ENCODE measurements at regions not wholly inside any gene's neighbourhood (a gene's known extent, or its start where the extent isn't known, plus 50 kb on each side); places are given as distances from the start of the nearest gene placed in this dataset.
"Not testable (repeated sequence)": the region's sequence is repeated elsewhere in the genome, so short reads cannot be mapped to it uniquely, and the experiment has no call there.

DNA sequence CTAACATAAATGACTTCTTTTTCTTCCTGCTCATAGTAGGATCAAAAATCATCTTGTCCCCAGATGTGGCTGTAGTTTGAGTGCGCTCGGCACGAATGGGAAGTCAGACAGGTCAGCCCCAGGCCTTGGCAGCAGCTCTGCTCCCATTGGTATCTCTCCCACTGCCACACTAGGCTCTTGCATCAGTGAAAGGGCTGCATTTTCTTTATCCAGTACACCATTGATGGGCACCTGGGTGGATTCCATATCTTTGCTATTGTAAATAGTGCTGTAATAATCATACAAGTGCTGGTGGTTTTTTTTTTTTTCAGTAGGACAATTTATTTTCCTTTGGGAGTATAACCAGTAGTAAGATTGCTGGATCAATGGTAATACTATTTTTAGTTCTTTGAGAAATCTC, 865.5 kb downstream of the CCDC85A start:
- DNase-seq = no peak

- no peak for DNase-seq
Measured at GRCh38 chr2:57050007-57050406, 866.2 kb downstream of the CCDC85A start.

DNA sequence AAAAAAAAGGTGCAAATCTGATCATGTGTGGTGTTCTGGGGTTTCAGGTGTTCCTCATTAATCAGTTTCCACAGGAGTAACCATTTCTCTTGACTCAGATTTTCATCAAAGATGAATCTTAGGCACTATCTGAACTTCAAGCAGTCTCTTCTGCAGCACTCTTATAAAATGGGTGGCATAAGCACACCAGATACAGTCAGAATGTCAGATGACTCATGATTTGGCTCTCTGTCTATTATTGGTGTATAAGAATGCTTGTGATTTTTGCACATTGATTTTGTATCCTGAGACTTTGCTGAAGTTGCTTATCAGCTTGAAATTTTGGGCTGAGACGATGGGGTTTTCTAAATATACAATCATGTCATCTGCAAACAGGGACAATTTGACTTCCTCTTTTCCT, 882.5 kb downstream of the CCDC85A start:
- DNase-seq = not testable (repeated sequence)

DNA sequence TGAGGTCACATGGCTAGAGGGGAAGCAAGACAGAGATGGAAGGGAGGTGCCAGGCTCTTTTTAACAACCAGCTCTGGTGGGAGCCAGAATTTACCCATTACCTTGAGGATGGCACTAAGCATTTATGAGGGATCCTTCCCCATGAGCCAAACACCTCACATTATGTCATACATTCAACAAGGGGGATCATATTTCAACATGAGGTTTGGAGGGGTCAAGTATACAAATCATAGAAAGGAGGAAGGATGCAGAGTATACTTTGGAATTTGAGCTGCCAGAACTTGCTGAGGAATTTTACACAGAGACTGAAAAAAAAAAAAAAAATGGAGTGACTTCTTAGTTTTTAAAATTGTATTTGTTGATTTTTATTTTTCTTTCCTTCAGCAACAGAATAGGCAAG, 891.4 kb downstream of the CCDC85A start:
- DNase-seq = no peak

GRCh38 chr2:57080035-57080434, 896.2 kb downstream of the CCDC85A start:
- DNase-seq = no peak

DNA sequence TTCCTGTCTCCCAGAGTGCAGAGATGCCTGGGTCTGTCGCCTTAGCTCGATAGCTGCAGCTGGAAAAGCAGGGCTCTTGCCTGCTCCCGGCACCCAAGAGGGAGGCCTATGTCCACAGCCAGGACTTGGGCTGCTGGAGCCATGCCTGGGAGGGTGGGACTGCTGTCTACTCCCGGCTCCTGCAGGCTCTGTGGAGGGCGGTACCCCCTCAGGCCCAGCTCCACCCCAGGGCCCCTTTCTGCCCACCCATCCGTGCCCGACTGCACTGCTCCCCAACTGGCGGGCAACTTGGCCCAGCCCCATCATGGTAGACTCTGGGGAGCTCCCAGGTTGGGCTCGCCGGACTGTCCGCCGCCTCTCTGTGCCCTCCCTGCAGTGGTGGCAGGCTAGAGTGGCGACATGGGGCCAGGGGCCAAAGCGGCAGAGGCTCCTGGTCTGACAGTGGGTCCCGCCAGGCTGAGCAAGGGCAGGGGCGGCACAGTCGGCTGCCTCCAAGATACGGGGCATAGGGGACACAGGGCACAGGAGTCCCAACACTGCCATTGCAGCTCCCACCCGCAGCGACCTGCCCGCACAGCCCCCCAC, 901.0 kb downstream of the CCDC85A start:
- no peak for DNase-seq

- DNase-seq = no peak
Measured at GRCh38 chr2:57093020-57093419, 909.2 kb downstream of the CCDC85A start.

- no peak for DNase-seq
Measured at GRCh38 chr2:57097855-57098254, 914.1 kb downstream of the CCDC85A start.

- no peak for DNase-seq
Measured at GRCh38 chr2:57100436-57100835, 916.6 kb downstream of the CCDC85A start.

DNA sequence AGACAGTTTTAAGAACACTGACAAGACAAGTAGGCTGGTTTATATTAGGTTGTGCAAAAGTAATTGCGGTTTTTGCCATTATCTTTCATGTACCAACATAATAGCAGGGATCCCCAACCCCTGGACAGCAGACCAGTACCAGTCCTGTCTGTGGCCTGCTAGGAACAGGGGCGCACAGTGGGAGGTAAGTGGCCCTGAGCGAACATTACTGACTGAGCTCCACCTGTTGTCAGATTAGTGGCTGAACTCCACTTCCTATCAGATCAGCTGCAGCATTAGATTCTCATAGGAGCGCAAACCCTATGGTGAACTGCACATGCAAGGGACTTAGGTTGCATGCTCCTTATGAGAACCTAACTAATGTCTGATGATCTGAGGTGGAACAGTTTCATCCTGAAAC, 921.9 kb downstream of the CCDC85A start:
- DNase-seq = no peak

GRCh38 chr2:57107353-57107752, 923.6 kb downstream of the CCDC85A start:
- DNase-seq = no peak

DNA sequence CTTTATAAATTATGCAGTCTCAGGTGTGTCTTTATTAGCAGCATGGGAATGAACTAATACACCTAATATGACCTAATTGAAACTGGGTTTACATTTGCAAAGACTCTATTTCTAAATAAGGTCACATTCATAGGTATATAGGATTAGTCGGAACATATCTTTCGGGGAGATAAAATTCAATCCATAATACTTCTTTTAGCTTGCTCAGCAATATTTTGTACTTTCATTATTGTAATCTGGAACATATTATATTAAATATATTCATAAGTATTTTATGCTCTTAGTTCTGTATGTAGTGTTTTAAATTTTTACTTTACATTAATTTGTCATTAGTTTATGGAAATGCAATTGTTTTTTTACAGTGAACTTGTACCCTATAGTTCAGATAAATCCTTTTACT, 927.7 kb downstream of the CCDC85A start:
- no peak for DNase-seq

GRCh38 chr2:57119141-57119540, 927.5 kb upstream of the VRK2 start:
- no peak for DNase-seq

GRCh38 chr2:57126410-57126809, 920.2 kb upstream of the VRK2 start:
- no peak for DNase-seq

DNA sequence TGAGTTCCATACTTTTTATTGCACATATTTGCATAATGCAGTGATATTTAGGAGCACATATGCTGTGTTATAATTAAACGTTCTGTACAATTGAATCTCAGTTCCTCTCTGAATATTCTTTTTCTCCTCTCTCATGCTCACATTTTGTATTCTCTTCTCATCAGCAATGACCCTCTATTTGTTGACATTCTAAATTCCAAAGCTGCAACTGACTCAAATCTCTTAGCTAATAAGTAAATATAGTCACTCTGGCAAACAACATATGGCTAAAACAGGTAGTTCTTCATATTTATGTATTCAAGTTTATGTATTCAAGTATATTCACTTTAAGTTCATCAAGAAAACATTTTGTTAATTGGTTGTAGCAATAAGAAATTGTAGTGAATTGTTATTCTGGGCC, 907.4 kb upstream of the VRK2 start:
- DNase-seq = no peak

GRCh38 chr2:57141269-57141668, 905.3 kb upstream of the VRK2 start:
- no peak for DNase-seq

GRCh38 chr2:57146951-57147350, 899.7 kb upstream of the VRK2 start:
- DNase-seq = no peak

DNA sequence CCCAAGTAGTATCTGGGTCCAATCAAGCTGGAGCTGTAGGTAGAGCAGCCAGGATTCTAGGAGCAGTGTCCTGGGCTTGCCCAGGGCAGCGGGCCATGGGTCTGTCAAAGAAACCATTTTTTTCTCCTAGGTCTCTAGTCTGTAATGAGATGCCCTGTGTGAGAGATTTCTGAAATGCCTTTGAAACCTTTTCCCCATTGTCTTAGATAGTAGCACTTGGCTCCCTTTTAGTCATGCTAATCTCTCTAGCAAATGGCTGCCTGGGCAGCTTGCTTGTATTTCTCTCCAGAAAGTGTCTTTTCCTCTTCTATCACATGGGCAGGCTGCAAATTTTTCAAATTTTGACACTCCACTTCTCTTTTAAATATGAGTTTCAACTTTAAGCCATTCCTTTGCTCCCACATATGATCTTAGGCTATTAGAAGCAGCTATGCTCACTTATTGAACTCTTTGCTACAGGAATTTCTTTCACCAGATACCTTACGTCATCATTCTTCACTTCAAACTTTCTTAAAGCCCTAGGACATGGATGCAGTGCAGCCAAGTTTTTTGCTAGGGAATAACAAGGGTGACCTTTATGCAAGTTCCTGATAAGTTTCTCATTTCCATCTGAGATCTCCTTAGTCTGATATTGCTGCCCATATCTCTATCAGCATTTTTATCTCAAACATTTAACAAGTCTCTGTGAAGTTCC, 890.2 kb upstream of the VRK2 start:
- DNase-seq = no peak

GRCh38 chr2:57160976-57161375, 885.6 kb upstream of the VRK2 start:
- DNase-seq = no peak

- DNase-seq = no peak
Measured at GRCh38 chr2:57177176-57177575, 869.4 kb upstream of the VRK2 start.

DNA sequence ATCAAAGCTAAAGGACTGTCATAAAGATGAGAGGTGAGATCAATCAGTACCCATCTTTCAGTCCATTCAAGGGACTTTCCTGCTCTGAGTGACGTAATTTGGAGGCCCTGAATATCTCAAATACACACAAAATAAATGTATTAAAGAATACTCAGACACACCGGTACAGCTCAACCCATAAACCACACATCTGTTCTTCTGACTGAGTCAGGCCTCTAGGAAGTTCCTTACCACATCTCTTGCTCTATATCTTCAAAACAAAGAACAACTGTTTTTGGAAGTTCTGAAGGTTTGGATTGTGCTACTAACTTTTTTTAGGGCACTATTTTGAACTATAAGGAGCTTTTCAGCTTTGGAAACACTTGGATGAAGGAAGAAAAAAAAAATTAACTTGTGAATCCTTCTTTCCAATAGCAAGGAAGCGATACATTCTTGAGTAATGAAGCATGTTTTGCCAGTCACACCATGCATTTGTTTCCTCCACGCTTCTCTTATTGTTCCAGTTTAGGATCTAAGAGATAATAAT, 866.5 kb upstream of the VRK2 start:
- DNase-seq = no peak

- no peak for DNase-seq
Measured at GRCh38 chr2:57180678-57181077, 865.9 kb upstream of the VRK2 start.

DNA sequence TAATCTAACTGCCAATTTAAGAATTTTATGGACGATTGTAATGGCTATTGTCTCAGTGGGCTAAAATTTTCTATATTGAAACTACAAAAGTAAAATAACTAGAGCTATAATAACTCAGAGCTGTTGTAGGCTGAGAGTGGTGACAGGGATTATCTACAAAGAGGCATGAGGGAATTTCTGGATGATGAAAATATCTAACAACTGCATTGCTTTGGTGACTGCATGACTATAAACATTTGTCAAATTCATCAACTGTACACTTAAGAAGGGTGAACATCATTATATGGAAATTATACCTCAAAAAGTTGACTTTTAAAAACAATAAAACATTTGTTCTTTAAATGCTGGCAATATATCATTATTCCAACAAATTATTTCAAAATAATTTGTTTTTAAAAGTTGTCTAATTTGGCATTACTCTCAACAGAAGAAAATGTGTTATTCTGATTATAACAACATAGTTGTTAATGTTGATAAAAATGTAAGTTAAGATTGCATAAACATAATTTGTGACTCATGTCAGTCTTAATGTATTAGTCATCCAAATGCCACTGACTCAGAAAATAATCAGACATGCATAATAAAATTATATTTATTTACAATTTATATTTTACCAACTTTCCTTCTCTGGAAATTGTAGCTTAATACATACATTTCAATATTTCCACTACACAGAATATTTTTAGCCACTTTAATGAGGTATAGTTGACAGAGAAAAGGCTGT, 865.1 kb upstream of the VRK2 start:
- no peak for DNase-seq

DNA sequence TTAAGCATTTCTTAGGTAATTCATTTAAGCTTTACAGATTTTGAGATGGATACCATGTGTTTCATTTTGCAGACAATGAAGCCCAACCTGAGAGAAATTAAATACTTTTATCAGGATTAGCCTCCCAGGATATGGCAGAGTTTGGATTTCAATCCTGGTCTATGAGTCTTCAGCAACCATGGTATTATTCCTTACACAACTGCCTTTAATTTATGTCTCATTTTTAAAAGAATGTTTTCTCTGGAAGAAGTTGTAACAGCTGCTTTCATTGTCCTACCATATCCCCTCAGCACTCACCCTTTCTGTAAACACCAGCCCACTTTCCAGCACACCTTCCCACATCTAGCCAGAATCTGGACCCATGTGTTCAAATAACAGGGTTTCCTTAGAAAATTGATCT, 863.7 kb upstream of the VRK2 start:
- DNase-seq = no peak
